NCI-H146 treated with DMSO at 0.1 percent for 48 hours (cell line): ENCODE measurements at regions not wholly inside any gene's neighbourhood (a gene's known extent, or its start where the extent isn't known, plus 50 kb on each side); places are given as distances from the start of the nearest gene placed in this dataset.
"Not testable (repeated sequence)": the region's sequence is repeated elsewhere in the genome, so short reads cannot be mapped to it uniquely, and the experiment has no call there.

Experiments used
- DNase-seq: peaks from one replicate; lab custom pipeline; 2025; ENCODE audit not compliant: unreplicated experiment; lab: John Stamatoyannopoulos, UW

- DNase-seq: no peak
Observed at GRCh38 chr2:117342415-117342814, 472.1 kb upstream of the DDX18 start.

- DNase-seq: no peak
Observed at GRCh38 chr2:117349687-117350086, 464.8 kb upstream of the DDX18 start.

- no peak for DNase-seq
Observed at GRCh38 chr2:117351396-117351795, 463.1 kb upstream of the DDX18 start.

DNA sequence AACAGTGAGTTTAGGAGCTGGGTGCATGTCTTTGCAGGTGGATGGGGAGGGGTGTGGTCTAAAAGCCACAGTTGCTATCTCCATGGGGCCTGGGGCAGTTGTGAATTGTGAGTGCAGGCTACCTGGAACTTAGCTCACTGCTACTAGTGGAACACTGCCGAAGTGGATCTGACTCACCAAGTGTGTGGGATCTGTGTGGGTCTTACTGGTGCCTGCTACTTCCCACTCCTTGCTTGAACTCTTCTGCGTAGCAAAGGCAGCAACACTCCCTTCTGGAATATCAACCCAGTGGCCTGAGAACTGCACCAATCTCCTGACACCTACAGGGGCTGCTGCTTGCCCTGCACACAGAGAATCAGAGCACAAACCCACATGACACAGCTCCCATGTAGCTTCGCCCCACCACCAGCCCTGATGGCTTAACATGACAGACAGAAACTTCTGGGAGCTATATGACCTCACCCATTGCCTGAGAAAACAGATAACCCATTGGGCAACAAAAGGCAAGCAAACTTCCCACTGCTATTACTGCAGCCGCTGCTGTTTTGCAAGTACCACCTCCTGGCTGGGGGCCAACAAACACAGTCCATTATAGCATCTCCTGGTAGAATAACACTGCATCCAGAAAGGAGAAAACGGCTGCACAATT, 455.1 kb upstream of the DDX18 start:
- DNase-seq: no peak

DNA sequence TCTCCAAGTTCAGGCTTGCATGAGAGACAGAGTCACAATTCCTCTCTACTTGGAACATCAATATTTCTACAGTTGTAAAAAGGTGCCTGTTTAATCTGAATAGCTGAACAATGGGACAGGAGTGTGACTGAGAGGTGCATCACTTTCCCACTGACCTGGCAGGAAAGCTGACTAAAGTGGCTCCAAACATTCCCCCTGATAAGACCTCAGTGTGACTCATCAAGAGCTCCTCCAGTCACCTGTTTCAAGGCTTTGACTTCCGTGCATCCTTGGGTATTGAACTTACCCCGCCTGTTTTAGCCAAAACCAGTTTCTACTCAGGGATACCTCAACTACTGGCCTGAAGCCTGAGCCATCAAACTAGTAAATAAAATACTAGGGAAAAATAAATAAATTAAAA, 453.9 kb upstream of the DDX18 start:
- DNase-seq: no peak

- DNase-seq: no peak
Observed at GRCh38 chr2:117378653-117379052, 435.8 kb upstream of the DDX18 start.

GRCh38 chr2:117379928-117380327, 434.6 kb upstream of the DDX18 start:
- no peak for DNase-seq

DNA sequence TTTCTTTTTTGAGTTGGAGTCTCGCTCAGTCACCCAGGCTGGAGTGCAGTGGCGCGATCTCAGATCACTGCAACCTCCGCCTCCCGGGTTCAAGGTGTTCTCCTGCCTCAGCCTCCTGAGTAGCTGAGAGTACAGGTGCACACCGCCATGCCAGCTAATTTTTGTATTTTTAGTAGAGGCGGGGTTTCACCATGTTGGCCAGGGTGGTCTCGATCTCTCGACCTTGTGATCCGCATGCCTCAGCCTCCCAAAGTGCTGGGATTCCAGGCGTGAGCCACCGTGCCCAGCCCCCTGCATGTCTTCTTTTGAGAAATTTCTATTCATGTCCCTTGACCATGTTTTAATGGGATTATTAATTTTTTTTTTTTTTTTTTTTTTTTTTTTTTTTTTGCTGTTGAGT, 430.5 kb upstream of the DDX18 start:
- DNase-seq: not testable (repeated sequence)

DNA sequence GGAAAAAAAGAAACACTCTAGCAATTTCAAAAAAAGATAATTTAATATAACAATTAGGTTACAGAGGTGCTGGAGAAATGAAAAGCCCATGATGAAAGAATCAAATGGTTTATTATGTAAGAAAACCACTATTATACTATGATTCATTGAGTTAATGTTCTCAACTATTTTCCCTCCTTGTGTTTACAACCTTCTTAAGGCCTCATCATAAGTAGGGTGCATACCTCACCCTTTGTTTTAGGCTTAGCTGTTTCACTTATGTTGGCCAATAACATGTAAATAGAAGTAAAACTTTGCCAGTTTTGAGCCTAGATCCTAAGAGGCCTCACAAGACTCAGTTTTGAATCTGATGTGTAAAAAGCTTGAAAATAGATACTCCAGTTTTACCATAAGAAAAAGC, 418.3 kb upstream of the DDX18 start:
- DNase-seq: no peak

GRCh38 chr2:117401582-117401981, 412.9 kb upstream of the DDX18 start:
- no peak for DNase-seq

DNA sequence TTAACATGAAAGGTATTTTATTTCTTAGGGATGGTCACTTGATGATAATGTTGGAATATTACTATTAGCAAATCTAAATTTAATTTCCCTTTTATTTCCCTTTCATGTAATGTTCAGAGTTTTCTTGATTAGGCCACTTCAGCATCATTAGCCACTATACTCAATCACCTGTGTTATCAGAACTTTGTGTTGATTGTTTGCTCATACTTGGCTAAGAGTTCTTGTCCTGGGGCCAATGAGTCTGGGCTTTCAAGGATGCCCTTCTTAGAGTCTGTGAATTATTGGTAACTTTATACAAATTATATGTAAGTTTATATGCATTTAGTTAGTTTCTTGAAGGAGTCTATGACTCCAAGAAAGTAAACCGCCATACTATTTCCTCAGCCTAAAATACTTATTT, 408.0 kb upstream of the DDX18 start:
- no peak for DNase-seq

- DNase-seq: no peak
Observed at GRCh38 chr2:117407746-117408145, 406.7 kb upstream of the DDX18 start.

DNA sequence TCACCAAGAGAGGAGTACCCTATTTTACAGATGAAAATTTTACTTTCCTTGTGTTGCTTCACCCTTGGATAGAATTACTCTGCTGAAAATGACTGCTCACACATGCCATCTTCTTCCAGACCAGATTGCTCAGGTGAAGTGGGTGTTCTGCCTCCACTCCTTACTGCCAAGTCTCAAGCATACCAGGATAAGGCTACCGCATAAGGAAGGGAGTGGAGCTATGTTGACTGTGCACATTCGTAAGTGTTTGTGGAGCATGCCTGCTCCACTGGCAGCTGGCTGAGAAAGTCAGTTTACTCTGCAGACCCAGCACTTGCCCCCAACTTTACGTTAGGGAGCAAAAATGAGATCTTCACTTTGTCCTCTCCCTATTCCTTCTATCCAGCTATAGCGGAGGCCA, 405.0 kb upstream of the DDX18 start:
- DNase-seq: no peak

- DNase-seq: no peak
Observed at GRCh38 chr2:117411983-117412382, 402.5 kb upstream of the DDX18 start.

DNA sequence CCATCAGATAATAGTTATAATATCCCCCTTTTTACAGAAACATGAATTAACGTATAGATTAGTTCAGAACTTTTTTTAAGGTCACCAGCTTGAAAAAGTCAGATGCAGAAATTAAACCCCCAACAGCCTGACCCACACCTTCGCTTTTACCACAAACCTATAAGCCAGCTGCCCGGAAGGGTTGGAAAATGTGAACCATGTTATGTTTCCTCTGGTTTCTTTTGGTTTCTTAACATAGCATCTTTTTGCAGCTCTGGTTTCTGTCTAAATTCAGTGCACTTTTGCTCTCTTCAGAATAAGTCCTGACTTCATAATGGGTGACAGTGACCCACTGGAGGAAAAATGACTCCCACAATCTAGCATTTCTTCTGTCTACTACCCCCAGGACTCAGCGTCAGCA, 381.7 kb upstream of the DDX18 start:
- no peak for DNase-seq

DNA sequence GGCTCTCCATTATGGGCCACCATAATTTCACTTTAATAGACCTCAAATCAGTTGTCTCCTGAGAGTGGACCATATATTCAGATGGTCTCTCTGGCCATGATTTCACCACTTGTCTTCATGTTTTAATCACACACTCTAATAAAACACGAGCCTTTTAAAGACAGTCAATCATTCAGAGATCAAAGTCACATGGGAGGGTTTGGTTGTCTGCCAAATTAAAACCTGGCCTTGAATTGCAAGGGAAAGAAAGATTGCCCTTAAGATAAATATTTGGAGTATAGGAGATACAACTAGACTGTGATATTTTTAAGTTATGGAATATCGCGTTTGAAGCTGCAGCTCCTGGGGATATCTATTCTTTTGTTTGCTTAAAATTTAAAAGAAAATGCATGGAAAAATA, 377.8 kb upstream of the DDX18 start:
- no peak for DNase-seq

GRCh38 chr2:117470311-117471095, 344.0 kb upstream of the DDX18 start:
- DNase-seq: no peak

GRCh38 chr2:117481608-117482007, 332.9 kb upstream of the DDX18 start:
- DNase-seq: no peak

DNA sequence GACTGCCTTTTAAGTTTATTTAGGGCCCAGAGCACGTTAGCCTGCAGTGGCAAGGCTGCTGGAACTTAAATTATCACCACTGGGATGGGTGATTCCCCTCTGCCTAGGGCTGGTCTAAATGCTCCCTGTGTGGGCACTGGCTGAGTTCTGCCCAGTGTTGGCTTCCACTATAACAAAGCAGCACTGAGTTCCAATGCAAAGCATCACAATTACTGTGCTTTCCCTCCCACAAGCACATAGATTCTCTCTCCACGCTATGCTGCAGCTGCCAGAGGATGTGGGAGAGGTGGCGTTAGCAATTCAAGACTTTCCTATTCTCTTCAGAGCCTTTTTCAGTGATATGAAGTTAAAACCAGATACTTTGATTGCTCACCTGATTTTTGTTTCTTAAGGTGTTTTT, 328.9 kb upstream of the DDX18 start:
- DNase-seq: no peak

DNA sequence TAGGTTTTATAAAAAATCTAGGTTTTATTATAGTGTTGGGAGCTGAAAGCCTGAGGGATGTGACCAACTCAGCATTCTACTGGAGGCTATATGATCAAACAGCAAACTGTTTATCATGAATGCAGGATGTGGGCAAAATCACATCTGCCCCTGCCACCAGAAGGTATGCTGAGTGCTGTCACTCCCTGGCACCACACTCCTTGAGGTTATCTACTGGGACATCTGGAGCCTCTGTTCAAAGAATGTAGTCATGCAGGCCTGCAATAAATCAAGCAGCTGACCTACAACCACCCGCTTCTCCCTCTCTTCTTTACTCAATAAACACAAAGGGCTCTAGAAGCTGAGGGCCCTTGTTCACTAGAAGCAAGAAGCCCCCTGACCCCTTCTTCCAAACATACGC, 328.4 kb upstream of the DDX18 start:
- no peak for DNase-seq

DNA sequence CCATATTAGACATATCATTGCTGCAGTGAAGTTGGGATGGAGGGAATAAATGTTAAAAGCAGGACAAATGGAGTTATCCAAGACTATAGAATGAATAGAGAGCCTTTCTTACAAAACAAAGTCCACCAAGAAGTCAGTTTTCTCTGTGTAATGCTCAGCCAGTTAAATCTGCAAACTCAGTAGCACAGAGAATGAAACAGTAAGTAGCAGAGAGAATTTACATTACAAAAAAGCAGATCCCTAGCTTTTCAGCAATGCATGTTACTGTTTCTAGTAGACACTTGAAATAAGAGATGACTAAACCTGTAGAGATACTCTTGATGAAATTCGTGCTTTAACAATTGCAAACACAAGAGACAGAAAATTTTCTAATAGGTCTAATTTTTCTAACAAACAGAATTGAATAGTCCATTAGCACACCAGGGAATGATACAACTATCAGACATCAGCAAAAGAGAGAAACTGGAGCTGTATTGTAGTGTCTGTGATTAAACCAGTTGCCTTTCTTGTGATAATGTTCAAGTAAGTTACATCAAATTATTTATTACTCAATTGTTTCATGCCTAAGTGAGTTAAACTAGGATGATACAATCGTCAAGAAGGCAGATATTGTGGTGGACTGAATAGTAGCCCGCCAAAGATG, 322.2 kb upstream of the DDX18 start:
- DNase-seq: no peak

- DNase-seq: no peak
Observed at GRCh38 chr2:117500721-117501120, 313.8 kb upstream of the DDX18 start.
